Neural crest cell (in vitro differentiated cells): ENCODE measurements at regions not wholly inside any gene's neighbourhood (a gene's known extent, or its start where the extent isn't known, plus 50 kb on each side); places are given as distances from the start of the nearest gene placed in this dataset.

Experiments used
- DNase-seq: peaks from one replicate; pipeline ENCODE4 v3.0.0; 2021; ENCODE audit warnings: low read depth, mixed read lengths, low spot score
- H3K27ac Mint-ChIP-seq: one replicate; pipeline ENCODE4 v1.8.0; 2021; ENCODE audit warnings: mild to moderate bottlenecking, mixed read lengths; ENCODE audit not compliant: unreplicated experiment
- H3K27me3 Mint-ChIP-seq: 2 replicates; pipeline ENCODE4 v1.8.0; 2021; ENCODE audit warnings: low read depth, mild to moderate bottlenecking, mixed read lengths
- H3K36me3 Mint-ChIP-seq: 2 replicates; pipeline ENCODE4 v1.8.0; 2021; ENCODE audit warnings: low read depth, mild to moderate bottlenecking, mixed read lengths
- H3K4me1 Mint-ChIP-seq: 2 replicates; pipeline ENCODE4 v1.8.0; 2021; ENCODE audit warnings: mixed read lengths
- H3K4me3 Mint-ChIP-seq: one replicate; pipeline ENCODE4 v1.8.0; 2021; ENCODE audit warnings: mild to moderate bottlenecking, mixed read lengths
- H3K9me3 Mint-ChIP-seq: 2 replicates; pipeline ENCODE4 v1.8.0; 2021; ENCODE audit warnings: mixed read lengths
- CTCF ChIP-seq: fragments of 200-600 bp; sonication (generic); conservative IDR thresholded peaks from 2 replicates; pipeline ENCODE4 v1.5.0; 2021; ENCODE audit warnings: antibody characterized with exemption, mild to moderate bottlenecking

GRCh38 chr10:6969659-6970058, 389.6 kb upstream of the PRKCQ start:
- no peak for DNase-seq
- Mint-ChIP-seq H3K4me3 (no peak overlapping the region), H3K36me3 (no peaks in the 10 kb centered on the region), H3K4me1 (peaks cover 25% of the 10 kb centered on the region), H3K27me3 (no peaks in the 10 kb centered on the region), H3K27ac (no peak overlapping the region), H3K9me3 (no peaks in the 10 kb centered on the region)
- TF ChIP-seq CTCF = no peak

- Mint-ChIP-seq H3K4me1 (peaks cover 4% of the 10 kb centered on the region), H3K4me3 (no peak overlapping the region), H3K36me3 (no peaks in the 10 kb centered on the region), H3K27ac (no peak overlapping the region), H3K9me3 (no peaks in the 10 kb centered on the region), H3K27me3 (no peaks in the 10 kb centered on the region)
- no peak for TF ChIP-seq CTCF
- DNase-seq = no peak
Measured at GRCh38 chr10:6964543-6964942, 384.5 kb upstream of the PRKCQ start.

GRCh38 chr10:6962576-6962975, 382.5 kb upstream of the PRKCQ start:
- H3K27me3 Mint-ChIP-seq = no peaks in the 10 kb centered on the region
- peaks cover 7% of the 10 kb centered on the region for H3K4me1 Mint-ChIP-seq
- no peak for DNase-seq
- no peaks in the 10 kb centered on the region for H3K36me3 Mint-ChIP-seq
- no peaks in the 10 kb centered on the region for H3K9me3 Mint-ChIP-seq
- H3K4me3 Mint-ChIP-seq = no peak overlapping the region
- no peak for TF ChIP-seq CTCF
- no peak overlapping the region for H3K27ac Mint-ChIP-seq

GRCh38 chr10:6958711-6959110, 378.6 kb upstream of the PRKCQ start:
- H3K4me1 Mint-ChIP-seq = peaks cover 3% of the 10 kb centered on the region
- H3K27me3 Mint-ChIP-seq = no peaks in the 10 kb centered on the region
- no peaks in the 10 kb centered on the region for H3K36me3 Mint-ChIP-seq
- no peak for TF ChIP-seq CTCF
- no peak for DNase-seq
- H3K9me3 Mint-ChIP-seq = no peaks in the 10 kb centered on the region
- no peak overlapping the region for H3K27ac Mint-ChIP-seq
- no peak overlapping the region for H3K4me3 Mint-ChIP-seq

- H3K27me3 Mint-ChIP-seq = no peaks in the 10 kb centered on the region
- TF ChIP-seq CTCF = no peak
- no peaks in the 10 kb centered on the region for H3K9me3 Mint-ChIP-seq
- H3K4me3 Mint-ChIP-seq = no peak overlapping the region
- H3K27ac Mint-ChIP-seq = peak overlapping the region; percentile 36
- no peak for DNase-seq
- peaks cover 3% of the 10 kb centered on the region for H3K4me1 Mint-ChIP-seq
- no peaks in the 10 kb centered on the region for H3K36me3 Mint-ChIP-seq
Measured at GRCh38 chr10:6958254-6958653, 378.2 kb upstream of the PRKCQ start.

- H3K9me3 Mint-ChIP-seq = peaks cover 3% of the 10 kb centered on the region
- H3K36me3 Mint-ChIP-seq = no peaks in the 10 kb centered on the region
- no peak overlapping the region for H3K4me3 Mint-ChIP-seq
- H3K4me1 Mint-ChIP-seq = peaks cover 3% of the 10 kb centered on the region
- no peaks in the 10 kb centered on the region for H3K27me3 Mint-ChIP-seq
- no peak for DNase-seq
- no peak overlapping the region for H3K27ac Mint-ChIP-seq
- no peak for TF ChIP-seq CTCF
Measured at GRCh38 chr10:6957851-6958250, 377.8 kb upstream of the PRKCQ start.
